BJ (cell line): ENCODE measurements at regions not wholly inside any gene's neighbourhood (a gene's known extent, or its start where the extent isn't known, plus 50 kb on each side); places are given as distances from the start of the nearest gene placed in this dataset.

Source experiments
- CTCF ChIA-PET: fragments of 350-600 bp; formaldehyde crosslinking; extraction: SDS; loops from one replicate; lab custom pipeline; 2021; ENCODE audit warnings: antibody characterized with exemption, inconsistent platforms; lab: Yijun Ruan, JAX
- POLR2A ChIA-PET: fragments of 300-600 bp; sonication (Branson Sonifier 250); formaldehyde crosslinking; extraction: SDS; loops from one replicate; lab custom pipeline; 2021; ENCODE audit warnings: antibody characterized with exemption; lab: Charles Lee
- DNase-seq: peaks from one replicate; pipeline ENCODE4 v3.0.0-alpha.2; 2011; ENCODE audit warnings: low read depth
- H3K27me3 ChIP-seq: 2 replicates; pipeline ENCODE4 v1.6.0; 2011; ENCODE audit warnings: low read length; ENCODE audit not compliant: control insufficient read depth, insufficient read depth
- H3K36me3 ChIP-seq: 2 replicates; pipeline ENCODE4 v1.5.1; 2011; ENCODE audit warnings: low read length; ENCODE audit not compliant: control insufficient read depth, insufficient read depth
- H3K4me3 ChIP-seq: 2 replicates; pipeline ENCODE4 v1.5.1; 2011; ENCODE audit warnings: low read depth, mild to moderate bottlenecking, control low read depth, low read length
- CTCF ChIP-seq: IDR thresholded peaks from 2 replicates; pipeline ENCODE4 v1.5.1; 2011; ENCODE audit warnings: low read depth, mild to moderate bottlenecking, control low read depth, inconsistent platforms, low read length, moderate library complexity; ENCODE audit not compliant: insufficient read depth

DNA sequence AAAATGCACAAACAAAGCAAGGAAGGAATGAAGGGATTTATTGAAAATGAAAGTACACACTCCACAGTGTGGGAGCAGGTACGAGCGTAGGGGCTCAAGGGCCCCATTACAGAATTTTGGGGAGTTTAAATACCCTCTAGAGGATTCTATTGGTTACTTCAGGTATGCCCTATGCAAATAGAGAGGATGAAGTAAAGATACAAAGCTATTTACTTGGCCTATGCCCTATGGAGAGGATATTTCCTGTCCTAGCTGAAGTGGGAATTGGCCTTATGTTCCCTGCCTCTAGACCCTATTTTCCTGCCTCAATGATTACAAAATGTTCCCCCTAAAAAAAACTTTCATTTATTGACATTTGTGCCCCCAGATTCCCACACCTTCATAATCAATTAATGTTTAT is 59.7 kb upstream of the ASIP start:
- peaks cover 2% of the 10 kb centered on the region; the same call in 1 of the 2 replicates for H3K27me3 ChIP-seq
- no peaks in the 10 kb centered on the region for H3K36me3 ChIP-seq
- no peak for TF ChIP-seq CTCF
- ChIA-PET POLR2A (no interaction called here), CTCF (interaction anchor here (0.6 to 5.1 kb wide), 2 partner anchors 9 to 44 kb away, joined by 5 to 17 read pairs; no protein-coding TSS in a partner anchor)
- DNase-seq = no peak
- no peak overlapping the region for H3K4me3 ChIP-seq

DNA sequence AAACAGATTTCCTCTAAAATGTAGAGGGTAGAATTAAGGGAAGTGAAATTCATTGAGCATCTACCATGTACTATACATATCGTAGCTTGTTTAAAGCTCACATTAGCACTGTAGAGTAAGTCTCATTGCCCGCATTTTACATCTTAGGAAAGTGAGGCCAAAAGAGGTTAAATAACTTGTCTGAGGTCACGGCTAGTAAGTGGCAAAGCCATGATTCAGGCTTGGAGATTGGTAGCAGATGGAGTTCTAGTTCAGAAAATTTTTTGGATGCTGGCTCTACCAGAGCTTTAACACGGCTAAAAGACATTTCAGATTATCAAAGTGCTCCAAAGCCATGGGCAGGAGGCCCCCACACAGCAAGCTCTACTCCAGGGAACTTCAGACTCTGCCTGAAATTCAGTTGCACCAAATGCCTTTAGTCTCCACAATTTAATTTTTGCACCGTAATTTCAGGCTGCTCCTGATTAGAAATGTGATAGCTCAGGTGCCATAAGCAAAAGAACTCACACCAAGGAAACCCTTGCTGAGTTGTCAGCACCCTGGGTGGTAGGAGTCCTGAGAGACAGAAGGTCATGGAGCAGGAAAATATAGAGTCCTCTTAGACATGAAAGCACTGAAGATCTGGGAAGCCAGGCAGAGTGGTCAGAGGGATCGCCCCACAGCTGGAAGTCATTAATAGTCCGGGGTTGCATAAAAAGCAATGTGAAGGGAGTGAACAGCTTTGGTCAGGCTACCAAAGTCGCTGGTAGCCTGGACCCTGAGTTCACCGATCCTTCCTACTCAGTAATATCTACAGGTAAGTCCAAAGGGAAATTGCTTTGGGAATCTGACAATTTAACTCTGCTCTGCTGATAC is 55.2 kb upstream of the ASIP start:
- no peaks in the 10 kb centered on the region for H3K36me3 ChIP-seq
- no peak overlapping the region for H3K4me3 ChIP-seq
- ChIA-PET CTCF (interaction anchor here (0.9 to 2.4 kb wide), 4 partner anchors 9 to 126 kb away, joined by 3 to 17 read pairs (median 4); no protein-coding TSS in a partner anchor), POLR2A (no interaction called here)
- TF ChIP-seq CTCF = no peak
- peaks cover 6% of the 10 kb centered on the region for H3K27me3 ChIP-seq
- peak; percentile 47 for DNase-seq

DNA sequence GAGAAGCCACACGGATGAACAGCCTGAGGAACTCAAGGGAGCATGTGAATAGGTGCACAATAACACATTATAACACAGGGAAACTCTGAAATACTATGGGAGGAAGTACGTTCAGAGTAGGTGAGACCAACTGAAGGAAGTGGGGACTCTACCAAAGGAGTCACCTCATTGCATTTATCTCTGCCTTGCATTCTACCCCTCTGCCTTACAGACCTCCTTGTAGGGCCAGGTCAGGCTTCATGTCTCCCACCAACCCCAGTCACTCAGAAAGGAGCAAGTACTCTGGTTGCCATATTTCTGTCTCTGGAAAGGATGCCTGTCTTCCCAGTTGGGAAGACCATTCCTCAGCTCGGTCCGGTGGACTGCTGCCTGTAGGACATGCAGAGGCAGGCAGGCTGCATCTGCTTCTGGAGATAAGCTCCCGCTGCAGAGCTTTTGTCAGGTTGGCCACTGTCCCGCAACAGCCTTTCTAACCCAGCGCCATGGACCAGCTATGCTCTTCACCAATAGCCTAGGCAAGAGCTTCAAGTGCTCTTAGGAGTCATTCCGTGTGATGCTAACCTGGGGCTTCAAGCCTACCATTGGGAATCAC is 51.6 kb upstream of the ASIP start:
- DNase-seq = no peak
- Histone ChIP-seq H3K4me3 (no peak overlapping the region), H3K36me3 (no peaks in the 10 kb centered on the region), H3K27me3 (peaks cover 3% of the 10 kb centered on the region; the same call in 1 of the 2 replicates)
- POLR2A ChIA-PET = no interaction called here
- no peak for TF ChIP-seq CTCF
- CTCF ChIA-PET = interaction anchor here (0.8 to 4.9 kb wide), 9 partner anchors 9 to 580 kb away, joined by 3 to 60 read pairs (median 15); no protein-coding TSS in a partner anchor

DNA sequence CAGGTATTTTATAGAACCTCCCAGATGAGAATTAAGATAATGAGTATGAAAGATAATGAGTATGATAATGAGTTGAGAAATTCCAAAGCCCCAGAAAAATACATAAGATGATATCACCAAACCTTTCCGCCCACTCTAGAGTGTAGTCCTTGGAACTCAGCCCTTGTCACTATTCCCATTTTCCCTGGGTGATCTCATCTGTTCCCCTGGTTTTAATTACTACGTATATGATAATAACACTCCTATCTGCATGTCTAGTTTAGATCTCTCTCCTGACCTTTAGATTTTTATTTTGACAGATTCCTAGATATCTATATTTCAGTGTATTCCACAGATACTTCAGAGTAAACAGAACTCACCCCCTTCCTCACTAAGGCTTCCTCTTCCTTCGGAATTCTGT is 51.0 kb upstream of the ASIP start:
- no peaks in the 10 kb centered on the region for H3K36me3 ChIP-seq
- H3K4me3 ChIP-seq = no peak overlapping the region
- TF ChIP-seq CTCF = no peak
- ChIA-PET CTCF (interaction anchor here (0.6 to 4.9 kb wide), 42 partner anchors 9 to 602 kb away, joined by 3 to 60 read pairs (median 4); partner anchors contain the start of genes AHCY, DYNLRB1 and MAP1LC3A), POLR2A (no interaction called here)
- no peak for DNase-seq
- peaks cover 3% of the 10 kb centered on the region; the same call in 1 of the 2 replicates for H3K27me3 ChIP-seq

DNA sequence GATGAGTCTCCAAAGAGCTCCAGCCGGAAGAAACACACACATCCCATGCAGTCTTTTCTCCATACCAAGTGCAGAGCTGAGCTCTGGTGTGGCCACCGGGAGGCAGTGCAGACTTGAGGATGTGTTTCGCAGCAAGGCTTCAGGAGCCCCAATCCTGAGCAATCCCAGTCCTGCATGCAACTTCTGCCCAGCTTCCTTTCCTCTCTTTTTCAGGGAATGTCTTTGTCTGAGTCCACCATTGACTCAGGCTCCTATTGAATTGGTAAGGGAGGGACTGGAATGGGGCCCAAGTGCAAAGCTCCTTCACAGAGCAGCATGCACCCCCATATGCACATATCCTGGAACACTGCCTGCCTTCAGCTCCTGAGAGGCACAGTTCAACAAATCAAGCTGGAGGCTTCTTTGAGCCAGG is 50.5 kb upstream of the ASIP start:
- peaks cover 3% of the 10 kb centered on the region; the same call in 1 of the 2 replicates for H3K27me3 ChIP-seq
- TF ChIP-seq CTCF = peak; percentile 89
- H3K36me3 ChIP-seq = no peaks in the 10 kb centered on the region
- CTCF ChIA-PET = interaction anchor here (0.6 to 4.9 kb wide), 45 partner anchors 10 to 601 kb away, joined by 3 to 60 read pairs (median 4); partner anchors contain the start of genes AHCY, DYNLRB1 and MAP1LC3A
- POLR2A ChIA-PET = no interaction called here
- H3K4me3 ChIP-seq = no peak overlapping the region
- peak; percentile 47 for DNase-seq
